Vagina (tissue), 2 donors: ENCODE measurements at regions not wholly inside any gene's neighbourhood (a gene's known extent, or its start where the extent isn't known, plus 50 kb on each side); places are given as distances from the start of the nearest gene placed in this dataset.

ENCODE experiments used
- DNase-seq, 2 donors: peaks; one replicate each; pipeline ENCODE4 v3.0.0-alpha.2; 2017; ENCODE audit errors: extremely low spot score in 2 of 2
- H3K27ac ChIP-seq: fragments of 200-600 bp; sonication (generic); one replicate; pipeline ENCODE4 v1.5.1; 2019
- H3K27me3 ChIP-seq: fragments of 200-600 bp; sonication (generic); one replicate; pipeline ENCODE4 v1.5.1; 2019
- H3K36me3 ChIP-seq, 2 donors: fragments of 200-600 bp; sonication (generic); one replicate each; pipeline ENCODE4 v1.5.1; 2017 to 2019
- H3K4me1 ChIP-seq: fragments of 200-600 bp; sonication (generic); one replicate; pipeline ENCODE4 v1.5.1; 2019
- H3K4me3 ChIP-seq, 2 donors: fragments of 200-600 bp; sonication (generic); 1 replicate in 1 of 2; 2 replicates in 1 of 2; pipeline ENCODE4 v1.5.1; 2016 to 2019
- H3K9me3 ChIP-seq: fragments of 200-600 bp; sonication (generic); one replicate; pipeline ENCODE4 v1.5.1; 2019
- CTCF ChIP-seq, 3 experiments: fragments of 450-650 bp in 2 of 3; fragments of 200-600 bp in 1 of 3; sonication (generic) in 1 of 3; IDR thresholded peaks; one replicate each; pipeline ENCODE4 v1.5.1; 2017 to 2019; ENCODE audit warnings: antibody characterized with exemption in 3 of 3, mild to moderate bottlenecking in 2 of 3, moderate library complexity in 2 of 3
- POLR2A ChIP-seq, 2 donors: fragments of 450-650 bp; IDR thresholded peaks; one replicate each; pipeline ENCODE4 v1.6.1; 2017; ENCODE audit warnings: antibody characterized with exemption in 2 of 2, mild to moderate bottlenecking in 2 of 2, moderate library complexity in 2 of 2
- POLR2AphosphoS5 ChIP-seq, 2 donors: sonication (generic); formaldehyde crosslinking; IDR thresholded peaks; one replicate each; pipeline ENCODE4 v1.9.0; 2017; ENCODE audit warnings: antibody characterized with exemption in 2 of 2, mild to moderate bottlenecking in 2 of 2, low read depth in 1 of 2; ENCODE audit not compliant: insufficient read depth in 1 of 2
- intact Hi-C: fragments of 100-400 bp; cut with DNase I; formaldehyde crosslinking; loops from one replicate; pipeline ENCODE4 v1.15.1; 2023

GRCh38 chr18:57253903-57254302, 98.5 kb upstream of the ST8SIA3 start:
- Histone ChIP-seq H3K27ac (no peak overlapping the region), H3K4me3 (no peak overlapping the region), H3K27me3 (no peaks in the 10 kb centered on the region), H3K36me3 (no peaks in the 10 kb centered on the region), H3K4me1 (no peaks in the 10 kb centered on the region), H3K9me3 (no peaks in the 10 kb centered on the region)
- TF ChIP-seq POLR2A (IDR thresholded peaks at IDR 0.05) (no peak), POLR2AphosphoS5 (IDR thresholded peaks at IDR 0.05; ENCODE audit: insufficient read depth in 1 of 2, low read depth in 1 of 2) (no peak), CTCF (IDR thresholded peaks at IDR 0.05) (no peak)
- DNase-seq, result no peak
- intact Hi-C loops, result no loop called here

GRCh38 chr18:57258131-57258777, 94.1 kb upstream of the ST8SIA3 start:
- Histone ChIP-seq H3K9me3 (no peaks in the 10 kb centered on the region), H3K36me3 (no peaks in the 10 kb centered on the region), H3K27me3 (no peaks in the 10 kb centered on the region), H3K4me1 (no peaks in the 10 kb centered on the region), H3K4me3 (no peak overlapping the region), H3K27ac (no peak overlapping the region)
- no peak for DNase-seq
- TF ChIP-seq POLR2A (IDR thresholded peaks at IDR 0.05) (no peak), POLR2AphosphoS5 (IDR thresholded peaks at IDR 0.05; ENCODE audit: insufficient read depth in 1 of 2, low read depth in 1 of 2) (no peak), CTCF (IDR thresholded peaks at IDR 0.05) (no peak)
- intact Hi-C loops, result no loop called here

- DNase-seq, result no peak
- Histone ChIP-seq H3K27ac (no peak overlapping the region), H3K4me3 (no peak overlapping the region), H3K4me1 (no peaks in the 10 kb centered on the region), H3K9me3 (no peaks in the 10 kb centered on the region), H3K27me3 (no peaks in the 10 kb centered on the region), H3K36me3 (no peaks in the 10 kb centered on the region)
- TF ChIP-seq CTCF (IDR thresholded peaks at IDR 0.05), result no peak
- TF ChIP-seq POLR2A (IDR thresholded peaks at IDR 0.05), result no peak
- no peak for TF ChIP-seq POLR2AphosphoS5 (IDR thresholded peaks at IDR 0.05; ENCODE audit: insufficient read depth in 1 of 2, low read depth in 1 of 2)
- intact Hi-C loops, result no loop called here
Observed at GRCh38 chr18:57267368-57267925, 84.9 kb upstream of the ST8SIA3 start.

- intact Hi-C loops, result no loop called here
- no peak for DNase-seq
- Histone ChIP-seq H3K27ac (no peak overlapping the region), H3K9me3 (no peaks in the 10 kb centered on the region), H3K4me3 (no peak overlapping the region), H3K36me3 (no peaks in the 10 kb centered on the region), H3K4me1 (no peaks in the 10 kb centered on the region), H3K27me3 (no peaks in the 10 kb centered on the region)
- TF ChIP-seq CTCF (IDR thresholded peaks at IDR 0.05) (no peak), POLR2AphosphoS5 (IDR thresholded peaks at IDR 0.05; ENCODE audit: insufficient read depth in 1 of 2, low read depth in 1 of 2) (no peak), POLR2A (IDR thresholded peaks at IDR 0.05) (no peak)
Observed at GRCh38 chr18:57269756-57270155, 82.6 kb upstream of the ST8SIA3 start.

- Histone ChIP-seq H3K36me3 (no peaks in the 10 kb centered on the region), H3K4me3 (no peak overlapping the region), H3K4me1 (no peaks in the 10 kb centered on the region), H3K9me3 (no peaks in the 10 kb centered on the region), H3K27me3 (no peaks in the 10 kb centered on the region), H3K27ac (no peak overlapping the region)
- DNase-seq, result no peak
- intact Hi-C loops, result no loop called here
- TF ChIP-seq POLR2A (IDR thresholded peaks at IDR 0.05) (no peak), POLR2AphosphoS5 (IDR thresholded peaks at IDR 0.05; ENCODE audit: insufficient read depth in 1 of 2, low read depth in 1 of 2) (no peak), CTCF (IDR thresholded peaks at IDR 0.05) (no peak)
Observed at GRCh38 chr18:57270156-57270555, 82.2 kb upstream of the ST8SIA3 start.
